ENCODE measurements at regions not wholly inside any gene's neighbourhood (a gene's known extent, or its start where the extent isn't known, plus 50 kb on each side); places are given as distances from the start of the nearest gene placed in this dataset.

DNA sequence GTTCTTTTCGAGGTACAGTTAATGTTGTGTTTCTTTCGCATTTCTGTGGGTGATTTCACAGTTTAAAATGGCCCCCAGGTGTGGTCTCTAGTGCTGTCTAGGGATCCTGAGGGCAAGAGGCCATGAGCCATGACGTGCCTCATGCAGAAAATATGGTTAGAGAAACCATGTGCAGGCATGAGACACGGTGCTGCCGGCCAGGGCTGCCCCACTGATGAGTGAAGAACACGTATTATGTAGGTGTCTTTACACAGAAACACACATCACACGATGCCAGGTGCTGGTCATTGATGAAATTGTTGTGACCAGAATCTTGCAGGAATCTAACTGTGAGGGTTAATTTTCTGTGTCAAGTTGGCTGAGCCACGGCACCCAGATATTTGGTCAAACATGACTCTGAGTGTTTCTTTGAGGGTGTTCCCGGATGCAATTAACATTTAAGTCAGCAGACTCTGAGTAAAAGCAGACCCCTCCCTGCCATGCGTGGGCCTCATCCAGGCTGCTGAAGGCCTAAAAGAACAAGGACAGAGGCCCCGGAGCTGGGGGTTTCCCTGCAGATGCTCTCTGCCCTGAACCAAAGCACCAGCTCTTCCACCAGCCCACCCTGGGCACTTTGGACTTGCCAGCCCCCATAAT, 463.0 kb upstream of the MYT1L start:
- no peak for DNase-seq (ENCODE audit: low read depth)
- TF ChIP-seq, protein P1, sequence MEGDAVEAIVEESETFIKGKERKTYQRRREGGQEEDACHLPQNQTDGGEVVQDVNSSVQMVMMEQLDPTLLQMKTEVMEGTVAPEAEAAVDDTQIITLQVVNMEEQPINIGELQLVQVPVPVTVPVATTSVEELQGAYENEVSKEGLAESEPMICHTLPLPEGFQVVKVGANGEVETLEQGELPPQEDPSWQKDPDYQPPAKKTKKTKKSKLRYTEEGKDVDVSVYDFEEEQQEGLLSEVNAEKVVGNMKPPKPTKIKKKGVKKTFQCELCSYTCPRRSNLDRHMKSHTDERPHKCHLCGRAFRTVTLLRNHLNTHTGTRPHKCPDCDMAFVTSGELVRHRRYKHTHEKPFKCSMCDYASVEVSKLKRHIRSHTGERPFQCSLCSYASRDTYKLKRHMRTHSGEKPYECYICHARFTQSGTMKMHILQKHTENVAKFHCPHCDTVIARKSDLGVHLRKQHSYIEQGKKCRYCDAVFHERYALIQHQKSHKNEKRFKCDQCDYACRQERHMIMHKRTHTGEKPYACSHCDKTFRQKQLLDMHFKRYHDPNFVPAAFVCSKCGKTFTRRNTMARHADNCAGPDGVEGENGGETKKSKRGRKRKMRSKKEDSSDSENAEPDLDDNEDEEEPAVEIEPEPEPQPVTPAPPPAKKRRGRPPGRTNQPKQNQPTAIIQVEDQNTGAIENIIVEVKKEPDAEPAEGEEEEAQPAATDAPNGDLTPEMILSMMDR (conservative IDR thresholded peaks at IDR 0.05; ENCODE audit: low read depth, low read length): no peak
- no peak overlapping the region for H3K4me3 ChIP-seq (ENCODE audit: low read depth, low read length)

DNA sequence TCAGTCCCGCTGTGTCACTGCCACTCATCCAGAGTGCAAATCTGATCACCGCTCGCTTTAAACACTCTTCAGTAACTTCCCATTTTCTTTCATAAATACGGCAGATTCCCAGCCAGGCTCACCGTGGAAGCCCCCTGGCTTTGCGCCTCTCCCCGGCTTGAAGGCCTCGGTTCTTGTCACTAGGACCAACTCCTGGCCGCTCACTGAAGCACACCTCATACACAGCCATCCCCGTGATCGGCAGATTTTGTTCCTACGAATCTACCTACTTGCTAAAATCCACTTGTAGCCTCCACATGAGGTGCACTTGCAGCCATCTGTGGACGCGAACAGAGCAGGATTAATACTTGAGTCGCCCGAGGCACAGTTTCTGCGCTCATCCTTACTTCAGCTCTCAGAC, 462.4 kb upstream of the MYT1L start:
- no peak overlapping the region for H3K4me3 ChIP-seq (ENCODE audit: low read depth, low read length)
- TF ChIP-seq, protein P1 (conservative IDR thresholded peaks at IDR 0.05; ENCODE audit: low read depth, low read length): no peak
- no peak for DNase-seq (ENCODE audit: low read depth)

DNA sequence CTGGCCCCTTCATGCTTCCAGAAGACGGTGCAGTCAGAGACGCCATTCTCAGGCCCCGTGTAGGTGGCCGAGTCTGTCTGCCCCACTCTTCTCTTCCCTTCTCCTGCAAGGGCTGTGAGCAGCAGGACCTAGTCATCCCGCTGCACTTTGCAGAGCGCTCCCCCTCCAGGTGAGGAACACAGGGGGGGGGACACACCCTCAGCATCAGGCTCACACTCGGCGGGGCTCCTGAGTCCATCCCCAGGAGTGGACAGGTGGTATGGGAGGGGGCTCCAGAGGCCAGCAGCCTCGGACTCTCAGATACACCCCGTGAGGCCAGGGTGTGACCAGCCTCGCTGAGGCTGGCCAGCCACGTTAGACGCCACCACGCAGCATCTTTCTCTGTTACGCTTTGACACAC, 460.5 kb upstream of the MYT1L start:
- DNase-seq (ENCODE audit: low read depth): no peak
- TF ChIP-seq, protein P1 (conservative IDR thresholded peaks at IDR 0.05; ENCODE audit: low read depth, low read length): no peak
- H3K4me3 ChIP-seq (ENCODE audit: low read depth, low read length): no peak overlapping the region

DNA sequence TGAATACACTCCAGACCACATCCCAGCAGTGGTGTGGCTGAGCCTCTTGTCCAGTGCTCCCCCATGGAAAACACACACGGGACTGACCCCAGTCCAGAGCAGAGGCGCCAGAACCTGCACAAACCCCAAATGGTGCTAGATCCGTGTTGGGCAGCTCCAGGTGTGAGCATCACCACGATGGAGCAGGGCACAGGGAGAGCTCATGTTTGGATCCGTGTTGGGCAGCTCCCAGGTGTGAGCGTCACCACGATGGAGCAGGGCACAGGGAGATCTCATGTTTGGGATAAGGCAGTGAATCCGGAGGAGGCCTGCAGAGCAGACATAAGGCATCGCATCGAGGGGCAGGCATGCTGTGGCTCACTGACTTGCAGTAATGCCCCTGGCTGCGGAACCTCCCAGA, 460.0 kb upstream of the MYT1L start:
- TF ChIP-seq, protein P1 (conservative IDR thresholded peaks at IDR 0.05; ENCODE audit: low read depth, low read length): no peak
- no peak overlapping the region for H3K4me3 ChIP-seq (ENCODE audit: low read depth, low read length)
- no peak for DNase-seq (ENCODE audit: low read depth)

DNA sequence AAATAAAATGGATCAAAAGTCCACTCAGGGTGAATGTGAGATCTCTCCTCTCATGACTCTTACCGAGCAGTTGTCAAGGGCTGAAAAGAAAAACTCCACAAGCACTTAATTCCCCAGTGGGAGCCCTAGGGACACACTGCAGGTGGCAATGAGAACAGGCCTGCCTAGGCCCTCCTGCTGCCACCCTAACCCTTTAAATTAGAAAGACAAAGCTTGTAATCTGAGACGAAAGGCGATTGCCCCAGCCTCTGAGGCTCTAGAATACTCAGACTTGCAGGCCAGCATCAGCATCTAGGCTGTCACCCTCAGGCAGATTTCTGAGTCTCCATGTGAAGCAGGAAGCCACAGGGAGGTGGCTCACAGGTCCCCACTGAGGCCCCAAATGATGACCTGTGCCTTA, 457.0 kb upstream of the MYT1L start:
- TF ChIP-seq, protein P1 (conservative IDR thresholded peaks at IDR 0.05; ENCODE audit: low read depth, low read length): no peak
- DNase-seq (ENCODE audit: low read depth): no peak
- no peak overlapping the region for H3K4me3 ChIP-seq (ENCODE audit: low read depth, low read length)

DNA sequence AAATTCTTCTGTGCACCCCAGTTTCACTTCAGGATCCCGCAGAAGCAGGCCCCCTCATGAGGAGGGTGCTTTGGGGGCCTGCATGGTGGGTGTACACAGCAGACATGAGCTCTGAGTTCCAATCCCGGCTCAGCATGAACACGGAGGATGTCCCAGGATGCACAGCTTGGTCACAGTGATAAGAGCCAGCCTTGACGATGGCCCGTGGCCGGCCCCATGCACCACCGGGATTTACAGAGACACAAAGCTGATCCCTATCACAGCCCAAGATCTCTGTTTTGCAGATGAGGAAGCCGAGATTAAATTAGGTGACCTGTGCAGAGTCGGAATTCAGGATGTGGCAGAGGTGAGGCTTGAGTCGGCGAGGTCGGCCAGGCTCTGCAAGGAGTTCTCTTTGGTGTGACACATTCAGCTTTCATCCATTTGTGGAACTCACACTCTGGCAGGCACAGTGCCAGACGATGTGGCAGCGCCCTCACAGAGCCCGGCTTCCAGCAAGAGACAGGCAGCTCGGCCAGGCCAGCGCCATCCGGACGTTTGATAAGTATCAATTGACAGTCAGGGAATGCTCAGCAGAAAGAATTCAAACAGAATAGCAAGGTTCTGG, 456.3 kb upstream of the MYT1L start:
- no peak overlapping the region for H3K4me3 ChIP-seq (ENCODE audit: low read depth, low read length)
- no peak for DNase-seq (ENCODE audit: low read depth)
- TF ChIP-seq, protein P1 (conservative IDR thresholded peaks at IDR 0.05; ENCODE audit: low read depth, low read length): no peak

DNA sequence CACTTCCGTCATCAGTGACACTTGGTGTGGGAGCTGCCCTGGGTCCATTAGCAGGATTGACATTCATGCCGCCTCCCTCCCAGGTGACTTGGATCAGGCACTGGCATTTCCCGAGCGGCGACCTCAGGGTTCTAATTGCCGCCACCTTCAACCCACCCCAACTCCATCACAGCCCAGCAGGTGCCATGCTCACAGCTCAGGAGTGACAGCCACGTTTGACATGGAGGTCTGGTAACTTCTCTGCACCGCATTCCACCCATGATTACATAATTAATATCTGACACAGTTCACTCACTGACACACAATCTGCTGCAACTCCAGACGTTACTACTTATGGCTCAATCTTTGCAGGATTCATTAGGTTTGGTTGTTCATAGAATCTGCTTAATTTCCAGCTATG, 450.9 kb upstream of the MYT1L start:
- no peak for DNase-seq (ENCODE audit: low read depth)
- H3K4me3 ChIP-seq (ENCODE audit: low read depth, low read length): no peak overlapping the region
- TF ChIP-seq, protein P1 (conservative IDR thresholded peaks at IDR 0.05; ENCODE audit: low read depth, low read length): no peak

All from choroid plexus epithelial cell (primary cell).